WERI-Rb-1 (cell line): ENCODE measurements at regions not wholly inside any gene's neighbourhood (a gene's known extent, or its start where the extent isn't known, plus 50 kb on each side); places are given as distances from the start of the nearest gene placed in this dataset.
"Not testable (repeated sequence)": the region's sequence is repeated elsewhere in the genome, so short reads cannot be mapped to it uniquely, and the experiment has no call there.

Experiments
- DNase-seq: peaks from one replicate; pipeline ENCODE4 v3.0.0-alpha.2; 2020
- H3K27ac ChIP-seq: fragments of 250-450 bp; sonication (Bioruptor Pico); 2 replicates; pipeline ENCODE4 v1.5.1; 2020; ENCODE audit warnings: mild to moderate bottlenecking, moderate library complexity
- H3K27me3 ChIP-seq: fragments of 250-450 bp; sonication (Bioruptor Pico); 2 replicates; pipeline ENCODE4 v1.5.1; 2021; ENCODE audit warnings: mild to moderate bottlenecking, low read depth, moderate library complexity; ENCODE audit not compliant: insufficient read depth, severe bottlenecking
- H3K36me3 ChIP-seq: fragments of 250-450 bp; sonication (Bioruptor Pico); 2 replicates; pipeline ENCODE4 v1.5.1; 2020; ENCODE audit warnings: mild to moderate bottlenecking, moderate library complexity
- H3K4me3 ChIP-seq: 2 replicates; pipeline ENCODE4 v1.5.1; 2011; ENCODE audit warnings: low read depth, mild to moderate bottlenecking, control low read depth, low read length
- H3K9me3 ChIP-seq: fragments of 250-450 bp; sonication (Bioruptor Pico); 2 replicates; pipeline ENCODE4 v1.5.1; 2021; ENCODE audit warnings: mild to moderate bottlenecking, moderate library complexity; ENCODE audit not compliant: severe bottlenecking
- TF ChIP-seq, protein P1 (sequence below): IDR thresholded peaks from 2 replicates; pipeline ENCODE4 v1.5.1; 2011; ENCODE audit warnings: low read depth, mild to moderate bottlenecking, control low read depth, inconsistent platforms, low read length

DNA sequence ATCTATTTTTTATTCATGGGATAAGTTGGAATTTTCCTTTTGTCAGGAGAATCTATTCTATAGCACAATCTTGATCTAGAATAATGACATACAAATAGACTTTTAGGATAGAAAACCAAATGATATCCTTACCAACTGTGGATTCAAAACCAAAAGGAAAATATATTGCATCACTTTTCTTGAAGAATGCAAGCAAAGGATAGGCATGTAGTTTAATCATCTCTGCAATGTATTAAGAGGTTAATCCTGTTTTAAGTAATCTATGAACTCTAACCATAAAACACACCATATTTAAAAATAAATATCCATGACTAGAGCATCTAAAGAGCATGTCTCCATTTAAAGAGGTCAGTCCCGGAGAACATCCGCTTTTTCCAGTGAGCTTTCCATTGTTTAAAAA is 106.7 kb upstream of the CNKSR3 start:
- H3K27me3 ChIP-seq, result no peaks in the 10 kb centered on the region
- H3K27ac ChIP-seq, result no peak overlapping the region
- no peaks in the 10 kb centered on the region for H3K9me3 ChIP-seq
- TF ChIP-seq, protein P1, sequence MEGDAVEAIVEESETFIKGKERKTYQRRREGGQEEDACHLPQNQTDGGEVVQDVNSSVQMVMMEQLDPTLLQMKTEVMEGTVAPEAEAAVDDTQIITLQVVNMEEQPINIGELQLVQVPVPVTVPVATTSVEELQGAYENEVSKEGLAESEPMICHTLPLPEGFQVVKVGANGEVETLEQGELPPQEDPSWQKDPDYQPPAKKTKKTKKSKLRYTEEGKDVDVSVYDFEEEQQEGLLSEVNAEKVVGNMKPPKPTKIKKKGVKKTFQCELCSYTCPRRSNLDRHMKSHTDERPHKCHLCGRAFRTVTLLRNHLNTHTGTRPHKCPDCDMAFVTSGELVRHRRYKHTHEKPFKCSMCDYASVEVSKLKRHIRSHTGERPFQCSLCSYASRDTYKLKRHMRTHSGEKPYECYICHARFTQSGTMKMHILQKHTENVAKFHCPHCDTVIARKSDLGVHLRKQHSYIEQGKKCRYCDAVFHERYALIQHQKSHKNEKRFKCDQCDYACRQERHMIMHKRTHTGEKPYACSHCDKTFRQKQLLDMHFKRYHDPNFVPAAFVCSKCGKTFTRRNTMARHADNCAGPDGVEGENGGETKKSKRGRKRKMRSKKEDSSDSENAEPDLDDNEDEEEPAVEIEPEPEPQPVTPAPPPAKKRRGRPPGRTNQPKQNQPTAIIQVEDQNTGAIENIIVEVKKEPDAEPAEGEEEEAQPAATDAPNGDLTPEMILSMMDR, result no peak
- DNase-seq, result no peak
- H3K36me3 ChIP-seq, result no peaks in the 10 kb centered on the region
- no peak overlapping the region for H3K4me3 ChIP-seq

DNA sequence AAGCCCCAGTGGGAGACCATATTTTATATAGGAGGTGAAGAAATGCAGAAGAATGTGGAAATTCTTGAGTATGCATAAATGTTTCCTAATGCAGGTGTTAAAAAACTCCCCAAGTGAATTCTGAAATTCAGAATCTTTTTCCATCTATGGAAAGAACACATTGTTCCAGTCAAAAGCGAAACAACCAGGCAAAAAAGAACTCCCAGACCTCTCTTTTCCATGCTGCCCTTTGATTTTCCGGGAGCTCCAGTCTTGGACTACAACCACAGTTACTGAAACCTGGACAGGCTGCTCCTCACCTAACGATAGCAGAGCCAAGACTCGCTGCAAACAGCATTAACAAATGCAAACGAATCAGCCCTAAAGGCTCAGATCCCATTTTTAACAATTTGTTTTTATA is 108.7 kb upstream of the CNKSR3 start:
- H3K4me3 ChIP-seq, result no peak overlapping the region
- H3K36me3 ChIP-seq, result no peaks in the 10 kb centered on the region
- no peak for DNase-seq
- TF ChIP-seq, protein P1, result no peak
- H3K27ac ChIP-seq, result no peak overlapping the region
- no peaks in the 10 kb centered on the region for H3K9me3 ChIP-seq
- H3K27me3 ChIP-seq, result no peaks in the 10 kb centered on the region

DNA sequence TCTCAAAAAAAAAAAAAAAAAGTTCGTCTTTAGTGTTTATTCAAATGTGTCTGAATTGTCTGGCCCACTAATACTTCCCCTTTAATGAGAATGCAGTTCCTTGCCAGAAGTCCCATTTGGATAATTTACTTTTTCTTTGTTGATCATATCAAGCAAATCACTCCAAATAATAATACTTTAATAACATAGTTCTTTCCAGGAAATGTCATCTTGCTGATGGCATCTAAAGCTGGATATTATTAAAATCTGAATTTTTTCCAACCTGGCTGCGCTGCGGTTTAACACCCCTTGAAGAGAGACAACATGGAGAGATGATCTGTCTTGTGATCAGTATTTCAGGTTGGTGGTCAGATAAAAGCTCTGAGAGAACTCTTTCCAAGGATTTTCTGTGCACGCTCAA is 111.2 kb upstream of the CNKSR3 start:
- Histone ChIP-seq H3K27me3 (no peaks in the 10 kb centered on the region), H3K9me3 (no peaks in the 10 kb centered on the region), H3K4me3 (no peak overlapping the region), H3K27ac (no peak overlapping the region), H3K36me3 (no peaks in the 10 kb centered on the region)
- no peak for DNase-seq
- TF ChIP-seq, protein P1, result no peak

DNA sequence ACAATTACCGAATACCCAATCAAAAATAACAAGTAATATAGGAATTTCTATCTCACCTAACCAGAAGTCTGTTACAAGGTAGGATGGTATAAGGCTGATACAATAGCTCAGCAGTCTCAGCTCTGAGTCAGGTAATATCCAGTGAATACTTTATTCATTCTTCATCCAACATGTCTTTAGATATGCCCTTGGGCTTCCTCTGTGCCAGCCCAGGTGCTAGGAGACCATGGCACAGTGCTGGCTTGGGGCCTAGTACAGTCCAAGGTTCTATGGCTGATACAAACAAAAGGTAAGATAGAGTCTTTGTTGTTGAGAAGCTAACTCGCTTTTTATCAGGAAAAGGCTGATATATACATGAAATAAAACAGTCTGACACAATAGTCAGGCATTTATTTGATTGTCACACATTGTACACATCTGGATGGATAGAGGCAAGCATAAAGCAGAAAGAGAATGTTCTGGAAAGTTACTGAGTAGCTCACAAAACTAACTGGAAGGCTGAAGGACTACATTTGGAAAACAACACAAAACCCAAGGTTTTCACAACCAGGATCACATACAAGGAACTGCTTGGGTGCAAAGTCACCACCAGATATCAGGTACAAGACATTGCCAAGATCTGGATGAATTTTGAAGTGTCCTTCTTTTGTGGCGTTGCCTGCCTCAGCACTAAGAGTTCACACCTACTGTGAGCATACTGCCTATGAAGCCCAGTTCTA is 110.4 kb upstream of the SCAF8 start:
- H3K27ac ChIP-seq, result no peak overlapping the region
- H3K9me3 ChIP-seq, result no peaks in the 10 kb centered on the region
- H3K27me3 ChIP-seq, result no peaks in the 10 kb centered on the region
- DNase-seq, result no peak
- no peak overlapping the region for H3K4me3 ChIP-seq
- H3K36me3 ChIP-seq, result no peaks in the 10 kb centered on the region
- TF ChIP-seq, protein P1, result no peak

DNA sequence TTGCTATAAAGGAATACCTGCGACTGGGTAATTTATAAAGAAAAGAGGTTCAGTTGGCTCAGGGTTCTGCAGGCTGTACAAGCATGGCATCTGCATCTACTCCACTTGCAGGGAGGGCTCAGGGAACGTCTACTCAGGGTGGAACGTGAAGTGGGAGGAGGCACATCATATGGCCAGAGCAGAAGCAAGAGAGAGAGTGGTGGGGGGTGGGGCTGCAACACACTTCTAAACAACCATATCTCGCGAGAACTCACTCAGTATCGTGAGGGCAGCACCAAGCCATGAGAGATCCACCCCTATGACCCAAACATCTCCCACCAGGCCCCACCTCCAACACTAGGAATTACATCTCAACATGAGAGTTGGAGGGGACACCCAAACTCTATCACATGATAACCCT is 109.8 kb upstream of the SCAF8 start:
- Histone ChIP-seq H3K36me3 (no peaks in the 10 kb centered on the region), H3K27ac (no peak overlapping the region), H3K27me3 (no peaks in the 10 kb centered on the region), H3K9me3 (no peaks in the 10 kb centered on the region), H3K4me3 (no peak overlapping the region)
- DNase-seq, result no peak
- TF ChIP-seq, protein P1, result no peak

DNA sequence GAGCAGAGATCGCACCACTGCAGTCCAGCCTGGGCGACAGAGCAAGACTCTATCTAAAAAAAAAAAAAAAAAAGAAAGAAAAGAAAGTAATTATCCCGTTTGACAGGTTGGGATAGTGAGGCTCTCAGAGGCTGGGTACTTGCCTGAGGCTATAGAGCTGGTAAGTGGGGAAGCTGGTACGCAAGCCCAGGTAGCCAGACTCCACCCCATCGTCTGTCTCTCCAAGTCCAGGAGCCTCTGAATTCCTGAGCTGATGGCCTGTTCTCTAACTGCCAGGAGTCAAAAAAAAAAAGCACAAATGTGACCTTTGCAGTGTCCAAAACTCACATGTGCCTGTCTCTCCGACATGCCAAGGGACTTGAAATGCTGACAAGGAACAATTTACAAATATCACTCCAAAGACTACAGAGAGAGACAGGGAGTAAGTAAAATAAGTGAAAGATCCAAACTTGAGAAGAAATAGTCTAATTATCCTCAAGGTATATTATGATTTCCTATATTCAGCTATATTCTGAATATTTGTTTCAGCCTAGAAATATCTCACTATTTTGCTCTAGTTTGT is 109.1 kb upstream of the SCAF8 start:
- no peak overlapping the region for H3K4me3 ChIP-seq
- H3K36me3 ChIP-seq, result no peaks in the 10 kb centered on the region
- no peaks in the 10 kb centered on the region for H3K9me3 ChIP-seq
- no peaks in the 10 kb centered on the region for H3K27me3 ChIP-seq
- H3K27ac ChIP-seq, result no peak overlapping the region
- TF ChIP-seq, protein P1, result no peak
- no peak for DNase-seq

DNA sequence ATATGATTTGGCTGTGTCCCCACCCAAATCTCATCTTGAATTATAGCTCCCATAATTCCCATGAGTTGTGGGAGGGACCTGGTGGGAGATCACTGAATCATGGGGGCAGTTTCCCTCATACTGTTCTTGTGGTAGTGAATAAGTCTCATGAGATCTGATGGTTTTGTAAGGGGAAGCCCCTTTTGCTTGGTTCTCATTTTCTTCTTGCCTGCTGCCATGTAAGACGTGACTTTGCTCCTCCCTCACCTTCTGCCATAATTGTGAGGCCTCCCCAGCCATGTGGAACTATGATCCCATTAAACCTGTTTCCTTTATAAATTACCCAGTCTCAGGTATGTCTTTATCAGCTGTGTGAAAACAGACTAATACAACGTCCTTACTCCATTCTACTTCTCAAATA is 108.5 kb upstream of the SCAF8 start:
- H3K27ac ChIP-seq, H3K9me3 ChIP-seq, DNase-seq, H3K4me3 ChIP-seq, H3K27me3 ChIP-seq, H3K36me3 ChIP-seq: not testable (repeated sequence)
